CD14-positive monocyte (primary cell): ENCODE measurements at regions not wholly inside any gene's neighbourhood (a gene's known extent, or its start where the extent isn't known, plus 50 kb on each side); places are given as distances from the start of the nearest gene placed in this dataset.

Source experiments
- DNase-seq, 3 donors: peaks; one replicate each; pipeline ENCODE4 v3.0.0-alpha.2; 2011 to 2022
- H2AFZ ChIP-seq: 2 replicates; pipeline ENCODE4 v1.6.0; 2012; ENCODE audit warnings: mild to moderate bottlenecking, low read depth, low read length, inconsistent platforms; ENCODE audit not compliant: insufficient read depth, poor library complexity, severe bottlenecking
- H3K27ac ChIP-seq, 2 donors: 1 replicate in 1 of 2; 2 replicates in 1 of 2; pipeline ENCODE4 v1.5.1; 2012 to 2013; ENCODE audit warnings: low read length in 2 of 2, control low read depth in 1 of 2, inconsistent platforms in 1 of 2, low read depth in 1 of 2, mild to moderate bottlenecking in 1 of 2
- H3K27me3 ChIP-seq, 2 donors: one replicate each; pipeline versions ENCODE4 v1.6.0 to v1.6.1; 2011 to 2013; ENCODE audit warnings: low read length in 2 of 2; ENCODE audit not compliant: control insufficient read depth in 2 of 2, insufficient read depth in 2 of 2
- H3K36me3 ChIP-seq, 2 donors: replicated peaks in 1 of 2; 1 replicate in 1 of 2; 2 replicates in 1 of 2; pipeline versions ENCODE4 v1.5.1 to v1.6.1; 2012 to 2013; ENCODE audit warnings: low read length in 2 of 2, control low read depth in 1 of 2, inconsistent platforms in 1 of 2, mild to moderate bottlenecking in 1 of 2; ENCODE audit not compliant: insufficient read depth in 2 of 2, control insufficient read depth in 1 of 2
- H3K4me1 ChIP-seq, 2 donors: 1 replicate in 1 of 2; 2 replicates in 1 of 2; pipeline versions ENCODE4 v1.5.1 to v1.6.1; 2012 to 2013; ENCODE audit warnings: low read length in 2 of 2, control low read depth in 1 of 2, inconsistent platforms in 1 of 2, mild to moderate bottlenecking in 1 of 2, moderate library complexity in 1 of 2; ENCODE audit not compliant: insufficient read depth in 2 of 2, control insufficient read depth in 1 of 2
- H3K4me2 ChIP-seq: replicated peaks from 2 replicates; pipeline ENCODE3; 2012; ENCODE audit warnings: low read length, moderate library complexity, mild to moderate bottlenecking; ENCODE audit not compliant: poor library complexity, severe bottlenecking; ENCODE audit errors: extremely low read depth
- H3K4me3 ChIP-seq, 3 experiments: fragments of 200-600 bp in 1 of 3; sonication (generic) in 1 of 3; replicated peaks in 1 of 3; 1 replicate in 2 of 3; 2 replicates in 1 of 3; pipeline ENCODE4 v1.5.1; 2011 to 2013; ENCODE audit warnings: low read length in 3 of 3, mild to moderate bottlenecking in 3 of 3, control low read depth in 2 of 3, low read depth in 2 of 3, inconsistent platforms in 1 of 3, moderate library complexity in 1 of 3
- H3K79me2 ChIP-seq: 2 replicates; pipeline ENCODE4 v1.6.0; 2012; ENCODE audit warnings: mild to moderate bottlenecking, control low read depth, inconsistent platforms, low read length, moderate library complexity; ENCODE audit not compliant: insufficient read depth
- H3K9ac ChIP-seq: 2 replicates; pipeline ENCODE4 v1.6.0; 2017; ENCODE audit warnings: low read length, mild to moderate bottlenecking; ENCODE audit not compliant: insufficient read depth, poor library complexity, severe bottlenecking
- H3K9me3 ChIP-seq, 2 donors: replicated peaks in 1 of 2; 1 replicate in 1 of 2; 2 replicates in 1 of 2; pipeline versions ENCODE4 v1.5.1 to v1.6.1; 2012 to 2013; ENCODE audit warnings: low read length in 2 of 2, control low read depth in 1 of 2; ENCODE audit not compliant: control insufficient read depth in 1 of 2, insufficient read depth in 1 of 2
- H4K20me1 ChIP-seq: 2 replicates; pipeline ENCODE4 v1.6.0; 2012; ENCODE audit warnings: mild to moderate bottlenecking, low read length, control low read depth, moderate library complexity; ENCODE audit not compliant: insufficient read depth
- H3K27ac Mint-ChIP-seq, 7 donors: one replicate each; pipeline ENCODE4 v1.8.0; 2020; ENCODE audit warnings: mild to moderate bottlenecking in 7 of 7, mixed read lengths in 7 of 7, moderate library complexity in 6 of 7, inconsistent platforms in 2 of 7
- H3K27me3 Mint-ChIP-seq, 3 donors: one replicate each; pipeline ENCODE4 v1.8.0; 2021 to 2022; ENCODE audit warnings: low read depth in 3 of 3, mild to moderate bottlenecking in 3 of 3, mixed read lengths in 3 of 3, moderate library complexity in 3 of 3, inconsistent platforms in 1 of 3
- H3K36me3 Mint-ChIP-seq, 2 donors: one replicate each; pipeline ENCODE4 v1.8.0; 2020; ENCODE audit warnings: mixed read lengths in 2 of 2, inconsistent platforms in 1 of 2, mild to moderate bottlenecking in 1 of 2
- H3K4me1 Mint-ChIP-seq: one replicate; pipeline ENCODE4 v1.8.0; 2020; ENCODE audit warnings: mild to moderate bottlenecking, mixed read lengths
- H3K4me3 Mint-ChIP-seq, 2 donors: one replicate each; pipeline ENCODE4 v1.8.0; 2020; ENCODE audit warnings: mild to moderate bottlenecking in 2 of 2, mixed read lengths in 2 of 2, moderate library complexity in 1 of 2
- H3K9me3 Mint-ChIP-seq, 7 donors: one replicate each; pipeline ENCODE4 v1.8.0; 2020 to 2022; ENCODE audit warnings: mixed read lengths in 7 of 7, mild to moderate bottlenecking in 6 of 7, moderate library complexity in 6 of 7, inconsistent platforms in 2 of 7
- WGBS: methylation state at CpG from one replicate; pipeline ENCODE4 v1.1.5; 2013; ENCODE audit warnings: missing lambda C conversion rate; ENCODE audit not compliant: insufficient coverage; 5-methylcytosine and 5-hydroxymethylcytosine counted together
- intact Hi-C, 2 donors: fragments of 100-400 bp; cut with micrococcal nuclease; formaldehyde crosslinking; loops; one replicate each; pipeline versions ENCODE4 v1.15.0 to v1.15.1; 2023
- TF ChIP-seq, protein P1 (sequence below): fragments of 200-600 bp; IDR thresholded peaks from one replicate; pipeline ENCODE4 v1.8.0; 2022; ENCODE audit warnings: antibody characterized with exemption, mild to moderate bottlenecking

DNA sequence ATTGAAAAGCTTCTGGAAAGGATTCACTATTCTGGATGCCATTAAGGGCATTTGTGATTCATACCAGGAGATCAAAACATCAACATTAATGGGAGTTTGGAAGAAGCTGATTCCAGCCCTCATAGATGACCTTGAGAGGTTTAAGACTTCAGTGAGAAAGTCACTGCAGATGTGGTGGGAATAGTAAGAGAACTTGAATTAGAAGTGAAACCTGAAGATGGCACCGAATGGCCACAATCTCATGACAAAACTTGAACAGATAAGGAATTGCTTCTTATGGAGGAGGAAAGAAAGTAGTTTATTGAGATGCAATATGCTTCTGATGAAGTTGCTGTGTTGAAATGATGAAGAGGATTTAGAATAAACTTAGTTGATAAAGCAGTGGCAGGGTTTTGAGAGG is 254.6 kb upstream of the SLC24A2 start:
- no peaks in the 10 kb centered on the region for H3K4me1 Mint-ChIP-seq
- H3K4me3 ChIP-seq, result no peak overlapping the region
- H3K27ac ChIP-seq, result no peak overlapping the region
- no peak overlapping the region for H3K4me3 Mint-ChIP-seq
- H3K36me3 Mint-ChIP-seq, result no peaks in the 10 kb centered on the region
- H3K9me3 Mint-ChIP-seq, result peaks cover 0 to 4% (median 0%) of the 10 kb centered on the region in 7 donors
- no peak for DNase-seq
- H4K20me1 ChIP-seq, result no peaks in the 10 kb centered on the region
- H3K79me2 ChIP-seq, result no peaks in the 10 kb centered on the region
- peaks cover 1 to 7% (median 4%) of the 10 kb centered on the region in 3 donors for H3K27me3 Mint-ChIP-seq
- H3K27ac Mint-ChIP-seq, result no peak overlapping the region
- TF ChIP-seq, protein P1, sequence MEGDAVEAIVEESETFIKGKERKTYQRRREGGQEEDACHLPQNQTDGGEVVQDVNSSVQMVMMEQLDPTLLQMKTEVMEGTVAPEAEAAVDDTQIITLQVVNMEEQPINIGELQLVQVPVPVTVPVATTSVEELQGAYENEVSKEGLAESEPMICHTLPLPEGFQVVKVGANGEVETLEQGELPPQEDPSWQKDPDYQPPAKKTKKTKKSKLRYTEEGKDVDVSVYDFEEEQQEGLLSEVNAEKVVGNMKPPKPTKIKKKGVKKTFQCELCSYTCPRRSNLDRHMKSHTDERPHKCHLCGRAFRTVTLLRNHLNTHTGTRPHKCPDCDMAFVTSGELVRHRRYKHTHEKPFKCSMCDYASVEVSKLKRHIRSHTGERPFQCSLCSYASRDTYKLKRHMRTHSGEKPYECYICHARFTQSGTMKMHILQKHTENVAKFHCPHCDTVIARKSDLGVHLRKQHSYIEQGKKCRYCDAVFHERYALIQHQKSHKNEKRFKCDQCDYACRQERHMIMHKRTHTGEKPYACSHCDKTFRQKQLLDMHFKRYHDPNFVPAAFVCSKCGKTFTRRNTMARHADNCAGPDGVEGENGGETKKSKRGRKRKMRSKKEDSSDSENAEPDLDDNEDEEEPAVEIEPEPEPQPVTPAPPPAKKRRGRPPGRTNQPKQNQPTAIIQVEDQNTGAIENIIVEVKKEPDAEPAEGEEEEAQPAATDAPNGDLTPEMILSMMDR, result no peak
- no peaks in the 10 kb centered on the region for H3K27me3 ChIP-seq
- 100% methylated on average over 1 of the region's 1 CpG for WGBS
- intact Hi-C loops, result no loop called here
- no peak overlapping the region for H3K4me2 ChIP-seq
- H3K9ac ChIP-seq, result no peak overlapping the region
- H3K36me3 ChIP-seq, result no peaks in the 10 kb centered on the region
- no peak overlapping the region for H2AFZ ChIP-seq
- no peaks in the 10 kb centered on the region for H3K4me1 ChIP-seq
- no peaks in the 10 kb centered on the region for H3K9me3 ChIP-seq

DNA sequence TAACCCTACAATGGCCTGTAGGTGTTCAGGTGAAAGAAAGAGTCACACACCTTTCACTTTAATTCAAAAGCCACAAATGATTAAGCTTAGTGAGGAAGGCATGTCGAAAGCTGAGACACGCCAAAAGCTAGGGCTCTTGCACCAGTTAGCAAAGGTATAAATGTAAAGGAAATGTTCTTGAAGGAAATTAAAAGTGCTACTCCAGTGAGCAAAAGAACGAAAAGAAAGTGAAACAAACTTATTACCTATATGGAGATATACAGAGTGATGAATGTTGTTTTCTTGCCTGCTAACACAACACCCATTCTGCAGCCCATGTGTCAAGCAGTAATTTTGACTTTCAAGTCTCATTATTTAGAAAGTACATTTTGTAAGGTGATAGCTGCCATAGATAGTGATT is 254.2 kb upstream of the SLC24A2 start:
- no peaks in the 10 kb centered on the region for H3K27me3 ChIP-seq
- Mint-ChIP-seq H3K4me3 (no peak overlapping the region), H3K27ac (no peak overlapping the region), H3K4me1 (no peaks in the 10 kb centered on the region), H3K27me3 (peaks cover 1 to 7% (median 4%) of the 10 kb centered on the region in 3 donors), H3K9me3 (peaks cover 0 to 4% (median 0%) of the 10 kb centered on the region in 7 donors), H3K36me3 (no peaks in the 10 kb centered on the region)
- no peak overlapping the region for H3K4me3 ChIP-seq
- no CpG with 5 or more reads among the region's 3 CpGs for WGBS
- no peak overlapping the region for H3K9ac ChIP-seq
- H4K20me1 ChIP-seq, result no peaks in the 10 kb centered on the region
- H3K36me3 ChIP-seq, result no peaks in the 10 kb centered on the region
- H3K9me3 ChIP-seq, result no peaks in the 10 kb centered on the region
- intact Hi-C loops, result no loop called here
- no peak overlapping the region for H3K27ac ChIP-seq
- H3K4me1 ChIP-seq, result no peaks in the 10 kb centered on the region
- H2AFZ ChIP-seq, result no peak overlapping the region
- TF ChIP-seq, protein P1, result no peak
- H3K79me2 ChIP-seq, result no peaks in the 10 kb centered on the region
- no peak overlapping the region for H3K4me2 ChIP-seq
- no peak for DNase-seq
